MCF 10A (cell line): ENCODE measurements at regions not wholly inside any gene's neighbourhood (a gene's known extent, or its start where the extent isn't known, plus 50 kb on each side); places are given as distances from the start of the nearest gene placed in this dataset.

Experiments used
- BruUV-seq: library from RNA; stranded (reverse); fragments of 400-500 nt; replicated peaks from 2 replicates; lab custom pipeline; 2021; lab: Mats Ljungman, UMichigan
- CTCF ChIA-PET: fragments of 300-600 bp; sonication (Branson Sonifier 250); formaldehyde crosslinking; extraction: SDS; loops from one replicate; lab custom pipeline; 2021; ENCODE audit warnings: antibody characterized with exemption, inconsistent platforms; lab: Yijun Ruan, JAX
- POLR2A ChIA-PET: fragments of 300-600, 350-650 bp; sonication (Branson Sonifier 250); formaldehyde crosslinking; extraction: SDS; loops from one replicate; lab custom pipeline; 2020; ENCODE audit warnings: antibody characterized with exemption, inconsistent platforms; lab: Yijun Ruan, JAX
- DNase-seq: peaks from one replicate; pipeline ENCODE4 v3.0.0-alpha.2; 2018; ENCODE audit not compliant: unreplicated experiment
- H3K27ac Mint-ChIP-seq: one replicate; pipeline ENCODE4 v1.8.0; 2022; ENCODE audit warnings: mild to moderate bottlenecking, low read depth, mixed read lengths; ENCODE audit not compliant: unreplicated experiment
- H3K27me3 Mint-ChIP-seq: one replicate; pipeline ENCODE4 v1.8.0; 2022; ENCODE audit warnings: mixed read lengths; ENCODE audit not compliant: insufficient read depth, unreplicated experiment
- H3K36me3 Mint-ChIP-seq: one replicate; pipeline ENCODE4 v1.8.0; 2022; ENCODE audit warnings: mild to moderate bottlenecking, moderate library complexity, mixed read lengths; ENCODE audit not compliant: insufficient read depth, unreplicated experiment
- H3K4me1 Mint-ChIP-seq: one replicate; pipeline ENCODE4 v1.8.0; 2022; ENCODE audit warnings: mixed read lengths; ENCODE audit not compliant: insufficient read depth, unreplicated experiment
- H3K4me3 Mint-ChIP-seq: one replicate; pipeline ENCODE4 v1.8.0; 2022; ENCODE audit warnings: mild to moderate bottlenecking, moderate library complexity, mixed read lengths; ENCODE audit not compliant: unreplicated experiment
- H3K9me3 Mint-ChIP-seq: one replicate; pipeline ENCODE4 v1.8.0; 2022; ENCODE audit warnings: mixed read lengths; ENCODE audit not compliant: unreplicated experiment
- CTCF ChIP-seq: fragments of 200-600 bp; IDR thresholded peaks from one replicate; pipeline ENCODE4 v1.8.0; 2022; ENCODE audit warnings: antibody characterized with exemption, mild to moderate bottlenecking; ENCODE audit not compliant: unreplicated experiment
- intact Hi-C: fragments of 100-400 bp; cut with micrococcal nuclease; formaldehyde crosslinking; loops from 2 replicates; pipeline ENCODE4 v1.14.1; 2022

GRCh38 chr5:145497052-145497451, 338.1 kb downstream of the PRELID2 start:
- Mint-ChIP-seq H3K36me3 (no peaks in the 10 kb centered on the region), H3K4me3 (no peak overlapping the region), H3K27ac (no peak overlapping the region), H3K27me3 (no peaks in the 10 kb centered on the region), H3K4me1 (peaks cover 21% of the 10 kb centered on the region), H3K9me3 (no peaks in the 10 kb centered on the region)
- intact Hi-C loops = no loop called here
- no peak for DNase-seq
- CTCF ChIA-PET = no interaction called here
- no TSS peak for BruUV-seq
- POLR2A ChIA-PET = interaction anchor here (0.7 to 1.0 kb wide), 3 partner anchors 14 to 45 kb away, joined by 3 read pairs; no protein-coding TSS in a partner anchor
- no peak for TF ChIP-seq CTCF

DNA sequence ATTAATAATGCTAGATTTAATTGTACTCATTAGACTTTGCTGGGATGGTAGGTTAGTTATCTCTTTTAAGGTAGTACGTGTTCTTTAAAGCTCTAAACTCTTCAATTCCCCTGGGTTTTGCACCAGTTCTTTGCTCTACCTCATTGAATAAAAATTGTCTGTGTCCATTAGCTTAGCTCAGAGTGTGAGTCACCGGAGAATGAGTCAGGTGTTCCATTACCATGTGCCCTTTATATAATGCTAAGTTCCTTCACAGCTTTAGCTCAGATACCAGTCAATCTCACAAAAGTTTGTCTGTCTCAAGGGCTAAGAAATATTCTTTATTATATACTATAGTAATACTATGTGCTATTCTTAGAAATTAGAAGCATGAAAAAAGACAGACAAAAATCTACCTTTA, 339.4 kb downstream of the PRELID2 start:
- POLR2A ChIA-PET = interaction anchor here (0.6 to 1.1 kb wide), 7 partner anchors 11 to 1433 kb away, joined by 3 to 4 read pairs (median 3); no protein-coding TSS in a partner anchor
- intact Hi-C loops = no loop called here
- BruUV-seq = no TSS peak

GRCh38 chr5:145495196-145495595, 339.9 kb downstream of the PRELID2 start:
- Mint-ChIP-seq H3K27ac (peak overlapping the region; percentile 10), H3K36me3 (no peaks in the 10 kb centered on the region), H3K27me3 (no peaks in the 10 kb centered on the region), H3K9me3 (no peaks in the 10 kb centered on the region), H3K4me3 (no peak overlapping the region), H3K4me1 (peaks cover 21% of the 10 kb centered on the region)
- CTCF ChIA-PET = interaction anchor here (0.7 to 1.2 kb wide), 2 partner anchors 83 to 148 kb away, joined by 4 read pairs; no protein-coding TSS in a partner anchor
- BruUV-seq = no TSS peak
- POLR2A ChIA-PET = interaction anchor here (0.6 to 1.1 kb wide), 4 partner anchors 11 to 1432 kb away, joined by 3 to 4 read pairs (median 3); no protein-coding TSS in a partner anchor
- intact Hi-C loops = no loop called here
- TF ChIP-seq CTCF = no peak
- DNase-seq = no peak

More for the DNA sequence above, 339.4 kb downstream of the PRELID2 start:
- H3K9me3 Mint-ChIP-seq = no peaks in the 10 kb centered on the region
- H3K4me3 Mint-ChIP-seq = no peak overlapping the region
- peak overlapping the region; percentile 10 for H3K27ac Mint-ChIP-seq
- no peaks in the 10 kb centered on the region for H3K27me3 Mint-ChIP-seq
- peak; percentile 90 for DNase-seq
- H3K4me1 Mint-ChIP-seq = peaks cover 21% of the 10 kb centered on the region
- CTCF ChIA-PET = interaction anchor here (0.6 to 1.2 kb wide), 5 partner anchors 12 to 948 kb away, joined by 3 to 4 read pairs (median 3); no protein-coding TSS in a partner anchor
- TF ChIP-seq CTCF = no peak
- no peaks in the 10 kb centered on the region for H3K36me3 Mint-ChIP-seq

DNA sequence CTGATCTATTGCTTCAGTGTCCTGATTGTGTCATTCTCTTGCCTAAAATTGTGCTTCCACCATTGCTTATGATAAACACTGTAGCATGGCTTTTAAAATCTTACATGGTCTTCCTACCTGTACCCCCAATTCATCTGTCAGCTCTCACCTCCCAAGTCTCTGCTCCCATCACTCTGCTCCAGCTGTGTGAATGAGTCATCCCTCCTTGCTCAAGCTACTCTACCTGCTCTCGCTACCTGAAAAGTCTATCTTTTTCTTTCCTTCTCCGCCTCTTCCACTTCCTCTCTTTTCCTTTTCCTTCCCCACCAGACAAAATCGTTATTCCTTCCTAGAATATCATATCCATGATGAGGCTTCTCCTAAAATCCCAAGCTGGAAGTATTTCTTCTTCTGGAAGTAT, 341.7 kb downstream of the PRELID2 start:
- POLR2A ChIA-PET = interaction anchor here (1.9 kb wide), 1 partner anchor 9 kb away, joined by 8 read pairs; no protein-coding TSS in a partner anchor
- no peak overlapping the region for H3K27ac Mint-ChIP-seq

More for the DNA sequence above, 341.7 kb downstream of the PRELID2 start:
- peak; percentile 20 for DNase-seq
- TF ChIP-seq CTCF = no peak
- H3K27me3 Mint-ChIP-seq = no peaks in the 10 kb centered on the region
- H3K36me3 Mint-ChIP-seq = no peaks in the 10 kb centered on the region
- H3K4me3 Mint-ChIP-seq = no peak overlapping the region
- peaks cover 16% of the 10 kb centered on the region for H3K4me1 Mint-ChIP-seq
- intact Hi-C loops = no loop called here
- CTCF ChIA-PET = interaction anchor here (1.0 kb wide), 1 partner anchor 11 kb away, joined by 3 read pairs; no protein-coding TSS in a partner anchor
- no peaks in the 10 kb centered on the region for H3K9me3 Mint-ChIP-seq
- BruUV-seq = no TSS peak
